ENCODE measurements at regions not wholly inside any gene's neighbourhood (a gene's known extent, or its start where the extent isn't known, plus 50 kb on each side); places are given as distances from the start of the nearest gene placed in this dataset.

DNA sequence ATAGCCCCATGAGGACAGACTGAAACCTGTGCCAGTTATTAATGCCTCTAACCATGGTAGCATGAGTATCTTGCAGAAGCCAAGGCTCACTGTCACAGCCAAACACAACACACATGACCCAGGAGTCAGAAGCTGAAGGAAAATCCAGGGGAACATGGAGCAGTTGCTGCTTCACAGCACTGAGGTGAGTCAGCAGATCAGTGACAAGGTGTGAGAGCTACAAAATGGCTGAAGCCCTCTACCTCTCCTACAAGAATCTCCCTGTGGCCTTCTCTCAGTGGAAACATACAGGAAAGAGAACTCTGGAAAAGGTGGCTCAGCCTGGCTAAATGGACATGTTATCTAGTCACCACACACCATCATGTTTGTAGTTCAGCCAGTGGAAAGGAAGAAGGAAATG lies 93.5 kb downstream of the NAB1 start:
- H3K27ac Mint-ChIP-seq = no peak overlapping the region
- no peak for DNase-seq (ENCODE audit: low spot score in 2 of 2, unreplicated experiment in 2 of 2)
- H3K4me1 Mint-ChIP-seq = peaks cover 7% of the 10 kb centered on the region
- H3K27me3 Mint-ChIP-seq (ENCODE audit: low read depth) = no peaks in the 10 kb centered on the region
- TF ChIP-seq, protein P1, sequence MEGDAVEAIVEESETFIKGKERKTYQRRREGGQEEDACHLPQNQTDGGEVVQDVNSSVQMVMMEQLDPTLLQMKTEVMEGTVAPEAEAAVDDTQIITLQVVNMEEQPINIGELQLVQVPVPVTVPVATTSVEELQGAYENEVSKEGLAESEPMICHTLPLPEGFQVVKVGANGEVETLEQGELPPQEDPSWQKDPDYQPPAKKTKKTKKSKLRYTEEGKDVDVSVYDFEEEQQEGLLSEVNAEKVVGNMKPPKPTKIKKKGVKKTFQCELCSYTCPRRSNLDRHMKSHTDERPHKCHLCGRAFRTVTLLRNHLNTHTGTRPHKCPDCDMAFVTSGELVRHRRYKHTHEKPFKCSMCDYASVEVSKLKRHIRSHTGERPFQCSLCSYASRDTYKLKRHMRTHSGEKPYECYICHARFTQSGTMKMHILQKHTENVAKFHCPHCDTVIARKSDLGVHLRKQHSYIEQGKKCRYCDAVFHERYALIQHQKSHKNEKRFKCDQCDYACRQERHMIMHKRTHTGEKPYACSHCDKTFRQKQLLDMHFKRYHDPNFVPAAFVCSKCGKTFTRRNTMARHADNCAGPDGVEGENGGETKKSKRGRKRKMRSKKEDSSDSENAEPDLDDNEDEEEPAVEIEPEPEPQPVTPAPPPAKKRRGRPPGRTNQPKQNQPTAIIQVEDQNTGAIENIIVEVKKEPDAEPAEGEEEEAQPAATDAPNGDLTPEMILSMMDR (IDR thresholded peaks at IDR 0.05; ENCODE audit: unreplicated experiment) = no peak
- peaks cover 16% of the 10 kb centered on the region for H3K9me3 Mint-ChIP-seq
- no peak overlapping the region for H3K4me3 Mint-ChIP-seq
- H3K36me3 Mint-ChIP-seq = no peaks in the 10 kb centered on the region

DNA sequence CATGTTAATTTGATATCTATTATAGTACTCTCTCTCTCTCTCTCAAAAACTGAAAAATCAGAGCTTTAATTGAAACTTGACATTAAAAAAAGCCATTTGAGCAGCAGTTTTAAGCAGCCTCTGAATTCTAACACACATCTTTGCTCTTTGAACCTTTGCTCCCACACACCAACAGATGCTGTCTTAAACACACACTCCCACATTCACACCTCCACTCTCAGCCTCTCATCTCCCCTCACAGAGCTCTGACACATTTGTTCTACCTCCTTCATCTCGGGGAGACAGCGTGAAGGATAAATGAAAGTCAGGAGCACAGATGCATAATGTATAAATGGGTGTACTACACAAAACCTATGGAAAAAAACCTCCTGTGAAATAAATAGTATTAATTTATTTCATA lies 95.2 kb downstream of the NAB1 start:
- Mint-ChIP-seq H3K4me1 (peaks cover 7% of the 10 kb centered on the region), H3K27ac (no peak overlapping the region), H3K9me3 (peaks cover 16% of the 10 kb centered on the region), H3K4me3 (no peak overlapping the region), H3K27me3 (ENCODE audit: low read depth) (no peaks in the 10 kb centered on the region), H3K36me3 (no peaks in the 10 kb centered on the region)
- DNase-seq (ENCODE audit: low spot score in 2 of 2, unreplicated experiment in 2 of 2) = no peak
- TF ChIP-seq, protein P1 (IDR thresholded peaks at IDR 0.05; ENCODE audit: unreplicated experiment) = no peak

DNA sequence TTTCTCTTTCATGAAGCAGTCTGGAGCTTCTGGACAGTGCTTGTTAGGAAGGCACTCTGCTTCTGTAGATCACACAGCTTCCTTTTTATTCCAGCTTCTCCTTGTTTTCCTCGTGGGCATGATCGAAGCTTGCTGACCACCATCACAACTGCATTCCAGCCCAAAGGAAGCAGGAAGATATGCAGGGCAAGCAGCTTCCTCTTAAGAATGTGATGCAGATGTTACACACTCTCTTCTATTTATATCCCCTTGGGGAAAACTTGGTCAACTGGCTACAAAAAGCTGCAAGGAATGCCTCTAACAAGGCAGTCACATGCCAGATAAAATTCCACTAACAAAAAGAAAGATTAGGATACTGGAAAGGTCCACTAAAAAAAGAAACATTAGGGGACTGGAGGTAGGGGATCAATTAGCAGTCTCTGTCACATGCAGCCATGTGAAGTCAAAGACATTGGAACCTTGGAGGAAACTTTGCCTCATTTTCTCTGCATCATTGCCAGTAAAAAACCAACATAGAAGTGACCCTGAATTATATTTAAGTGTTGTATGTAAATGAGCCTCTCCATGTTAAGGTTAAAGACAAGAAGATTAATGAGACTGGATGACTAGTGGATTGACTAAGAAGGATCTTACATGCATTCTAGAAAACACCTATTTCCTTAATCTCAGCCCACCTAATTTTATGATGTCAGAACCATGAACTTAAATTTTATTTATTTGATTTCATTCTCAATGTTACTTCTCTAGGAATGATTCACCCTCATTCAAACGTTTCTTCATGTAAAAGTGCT lies 98.3 kb downstream of the NAB1 start:
- H3K4me1 Mint-ChIP-seq = peaks cover 7% of the 10 kb centered on the region
- H3K27ac Mint-ChIP-seq = no peak overlapping the region
- DNase-seq (ENCODE audit: low spot score in 2 of 2, unreplicated experiment in 2 of 2) = no peak

DNA sequence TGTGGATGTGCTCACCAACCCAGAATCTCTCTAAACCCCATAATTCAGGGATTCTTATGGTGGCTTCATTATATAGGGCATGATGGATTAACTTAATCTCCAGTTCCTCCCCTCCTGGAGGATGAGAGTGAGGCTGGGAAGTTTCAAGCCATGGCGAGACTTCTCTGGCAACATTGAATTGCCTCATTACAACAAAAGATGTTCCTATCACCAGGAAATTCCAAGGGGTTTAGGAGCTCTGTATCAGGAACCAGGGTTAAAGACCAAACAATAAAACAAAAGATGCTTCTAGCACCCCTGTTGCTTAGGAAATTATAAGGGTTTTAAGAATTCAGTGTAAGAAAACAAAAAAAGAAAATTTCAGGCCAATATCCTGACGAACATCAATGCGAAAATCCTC lies 100.1 kb downstream of the NAB1 start:
- no peaks in the 10 kb centered on the region for H3K36me3 Mint-ChIP-seq
- no peak overlapping the region for H3K4me3 Mint-ChIP-seq
- DNase-seq (ENCODE audit: low spot score in 2 of 2, unreplicated experiment in 2 of 2) = no peak
- H3K9me3 Mint-ChIP-seq = peaks cover 16% of the 10 kb centered on the region
- no peak overlapping the region for H3K27ac Mint-ChIP-seq
- H3K27me3 Mint-ChIP-seq (ENCODE audit: low read depth) = no peaks in the 10 kb centered on the region
- TF ChIP-seq, protein P1 (IDR thresholded peaks at IDR 0.05; ENCODE audit: unreplicated experiment) = no peak
- peaks cover 7% of the 10 kb centered on the region for H3K4me1 Mint-ChIP-seq

More for the DNA sequence above, 98.3 kb downstream of the NAB1 start:
- TF ChIP-seq, protein P1 (IDR thresholded peaks at IDR 0.05; ENCODE audit: unreplicated experiment) = no peak
- no peaks in the 10 kb centered on the region for H3K27me3 Mint-ChIP-seq (ENCODE audit: low read depth)
- peaks cover 9% of the 10 kb centered on the region for H3K9me3 Mint-ChIP-seq
- H3K4me3 Mint-ChIP-seq = no peak overlapping the region
- no peaks in the 10 kb centered on the region for H3K36me3 Mint-ChIP-seq

DNA sequence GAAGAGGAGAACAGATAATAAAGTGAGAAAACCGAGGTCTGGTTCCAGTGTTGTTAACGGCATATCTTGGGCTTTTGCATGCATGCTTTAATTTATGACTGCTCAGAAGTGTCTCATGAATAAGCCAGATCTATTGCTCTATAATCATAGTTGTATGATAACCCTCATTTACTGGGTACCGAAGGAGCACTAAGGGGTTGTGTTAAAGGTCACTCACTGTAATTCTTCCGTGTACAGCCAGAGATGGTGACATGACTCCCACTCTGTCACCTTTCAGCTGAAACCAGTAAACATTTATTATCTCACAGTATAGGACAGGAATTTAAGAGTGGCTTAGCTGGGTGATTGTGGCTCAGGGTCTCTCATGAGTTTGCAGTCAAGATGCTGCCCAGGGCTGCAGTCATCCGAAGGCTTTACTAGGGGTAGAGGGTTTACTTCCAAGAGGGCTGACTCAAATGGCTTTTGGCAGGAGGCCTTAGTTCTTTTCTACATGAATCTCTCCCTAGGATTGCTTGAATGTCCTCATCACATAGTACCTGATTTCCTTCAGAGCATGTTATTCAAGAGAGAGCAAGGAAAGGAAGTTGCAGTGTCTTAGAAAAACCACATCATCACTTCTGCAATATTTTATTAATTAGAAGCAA lies 107.0 kb downstream of the NAB1 start:
- no peak for DNase-seq (ENCODE audit: low spot score in 2 of 2, unreplicated experiment in 2 of 2)
- peaks cover 8% of the 10 kb centered on the region for H3K4me1 Mint-ChIP-seq
- peaks cover 19% of the 10 kb centered on the region for H3K9me3 Mint-ChIP-seq
- H3K27ac Mint-ChIP-seq = no peak overlapping the region
- TF ChIP-seq, protein P1 (IDR thresholded peaks at IDR 0.05; ENCODE audit: unreplicated experiment) = no peak
- no peak overlapping the region for H3K4me3 Mint-ChIP-seq
- no peaks in the 10 kb centered on the region for H3K36me3 Mint-ChIP-seq
- H3K27me3 Mint-ChIP-seq (ENCODE audit: low read depth) = no peaks in the 10 kb centered on the region
